GM23338 (cell line): ENCODE measurements at regions not wholly inside any gene's neighbourhood (a gene's known extent, or its start where the extent isn't known, plus 50 kb on each side); places are given as distances from the start of the nearest gene placed in this dataset.

Experiments
- ATAC-seq: fragments of 200-7000 bp; cut with Tn5 transposase; 3 replicates; pipeline ENCODE4 v1.9.1; 2020
- DNase-seq: peaks from one replicate; pipeline ENCODE4 v3.0.0-alpha.2; 2015; ENCODE audit warnings: low spot score
- H2AFZ ChIP-seq: fragments of 200-600 bp; sonication (generic); 2 replicates; pipeline ENCODE4 v1.8.0; 2016; ENCODE audit warnings: antibody characterized with exemption, mild to moderate bottlenecking, moderate library complexity
- H3F3A ChIP-seq: fragments of 200-600 bp; sonication (generic); replicated peaks from 2 replicates; pipeline ENCODE4 v1.8.0; 2017; ENCODE audit warnings: antibody characterized with exemption, mixed run types, low read depth
- H3K27ac ChIP-seq: fragments of 200-600 bp; sonication (generic); 2 replicates; pipeline ENCODE4 v1.6.1; 2016; ENCODE audit warnings: low read depth
- H3K27me3 ChIP-seq: fragments of 200-600 bp; sonication (generic); 2 replicates; pipeline ENCODE4 v1.8.0; 2016; ENCODE audit warnings: mild to moderate bottlenecking, mixed run types, moderate library complexity; ENCODE audit not compliant: insufficient read depth
- H3K36me3 ChIP-seq: fragments of 200-600 bp; sonication (generic); 2 replicates; pipeline ENCODE4 v1.8.0; 2016; ENCODE audit warnings: mild to moderate bottlenecking; ENCODE audit not compliant: insufficient read depth
- H3K4me1 ChIP-seq: fragments of 200-600 bp; sonication (generic); 2 replicates; pipeline ENCODE4 v1.8.0; 2016; ENCODE audit warnings: mild to moderate bottlenecking, moderate library complexity; ENCODE audit not compliant: insufficient read depth
- H3K4me2 ChIP-seq: fragments of 200-600 bp; sonication (generic); 2 replicates; pipeline ENCODE4 v1.7.1; 2017; ENCODE audit warnings: mixed run types
- H3K4me3 ChIP-seq: fragments of 200-600 bp; sonication (generic); 2 replicates; pipeline ENCODE4 v1.6.1; 2016; ENCODE audit warnings: mixed run types
- H3K79me2 ChIP-seq: fragments of 200-600 bp; sonication (generic); replicated peaks from 2 replicates; pipeline ENCODE4 v1.8.0; 2017; ENCODE audit warnings: mild to moderate bottlenecking; ENCODE audit not compliant: insufficient read depth
- H3K9me2 ChIP-seq: fragments of 200-600 bp; sonication (generic); 2 replicates; pipeline ENCODE4 v1.8.0; 2017; ENCODE audit not compliant: insufficient read depth
- H4K20me1 ChIP-seq: fragments of 200-600 bp; sonication (generic); replicated peaks from 2 replicates; pipeline ENCODE4 v1.8.0; 2017; ENCODE audit warnings: mild to moderate bottlenecking; ENCODE audit not compliant: insufficient read depth
- H3K27ac Mint-ChIP-seq: 2 replicates; pipeline ENCODE4 v1.8.0; 2020; ENCODE audit warnings: inconsistent platforms, mild to moderate bottlenecking, moderate library complexity, mixed read lengths
- H3K27me3 Mint-ChIP-seq: 3 replicates; pipeline ENCODE4 v1.8.0; 2022; ENCODE audit warnings: low read depth, mild to moderate bottlenecking, moderate library complexity, mixed read lengths, inconsistent platforms; ENCODE audit not compliant: insufficient read depth, poor library complexity
- H3K36me3 Mint-ChIP-seq: 3 replicates; pipeline ENCODE4 v1.8.0; 2021; ENCODE audit warnings: low read depth, mild to moderate bottlenecking, inconsistent platforms, moderate library complexity, mixed read lengths
- H3K4me1 Mint-ChIP-seq: 3 replicates; pipeline ENCODE4 v1.8.0; 2020; ENCODE audit warnings: mild to moderate bottlenecking, inconsistent platforms, mixed read lengths
- H3K4me3 Mint-ChIP-seq: 3 replicates; pipeline ENCODE4 v1.8.0; 2021; ENCODE audit warnings: moderate library complexity, mild to moderate bottlenecking, inconsistent platforms, mixed read lengths
- H3K9me3 Mint-ChIP-seq: 3 replicates; pipeline ENCODE4 v1.8.0; 2020; ENCODE audit warnings: moderate library complexity, mild to moderate bottlenecking, inconsistent platforms, mixed read lengths
- CREB1 ChIP-seq: fragments of 250-450 bp; sonication (Bioruptor Pico); IDR thresholded peaks from 2 replicates; pipeline ENCODE4 v1.5.0; 2020; ENCODE audit warnings: low read depth, mild to moderate bottlenecking, moderate library complexity
- CTCF ChIP-seq, 2 experiments: fragments of 200-600 bp in 1 of 2; sonication (generic) in 1 of 2; conservative IDR thresholded peaks; 2 replicates each; pipeline versions ENCODE4 v1.5.1 to v1.6.1; 2016 to 2017; ENCODE audit warnings: antibody characterized with exemption in 2 of 2, low read depth in 2 of 2, mild to moderate bottlenecking in 2 of 2, moderate library complexity in 1 of 2
- EZH2 ChIP-seq: fragments of 200-600 bp; sonication (generic); IDR thresholded peaks from one replicate; pipeline ENCODE4 v1.8.0; 2017; ENCODE audit warnings: antibody characterized with exemption, mild to moderate bottlenecking, low read depth; ENCODE audit not compliant: unreplicated experiment
- EZH2phosphoT487 ChIP-seq: fragments of 200-600 bp; sonication (generic); IDR thresholded peaks from one replicate; pipeline ENCODE4 v1.8.1; 2018; ENCODE audit warnings: antibody characterized with exemption; ENCODE audit not compliant: unreplicated experiment
- POLR2AphosphoS5 ChIP-seq: IDR thresholded peaks from 2 replicates; pipeline ENCODE4 v1.6.1; 2016; ENCODE audit warnings: antibody characterized with exemption, low read depth
- STAT1 ChIP-seq: IDR thresholded peaks from one replicate; pipeline ENCODE4 v1.6.1; 2016; ENCODE audit warnings: antibody characterized with exemption; ENCODE audit not compliant: unreplicated experiment
- ZNF462 ChIP-seq: fragments of 250-450 bp; sonication (Bioruptor Pico); IDR thresholded peaks from 2 replicates; pipeline ENCODE4 v1.5.0; 2020; ENCODE audit warnings: mild to moderate bottlenecking, moderate library complexity
- TF ChIP-seq, protein P1 (sequence below): IDR thresholded peaks from 2 replicates; pipeline ENCODE4 v1.6.1; 2016; ENCODE audit warnings: antibody characterized with exemption
- TF ChIP-seq, protein P2 (sequence below): IDR thresholded peaks from one replicate; pipeline ENCODE4 v1.6.1; 2018; ENCODE audit warnings: antibody characterized with exemption; ENCODE audit not compliant: unreplicated experiment

DNA sequence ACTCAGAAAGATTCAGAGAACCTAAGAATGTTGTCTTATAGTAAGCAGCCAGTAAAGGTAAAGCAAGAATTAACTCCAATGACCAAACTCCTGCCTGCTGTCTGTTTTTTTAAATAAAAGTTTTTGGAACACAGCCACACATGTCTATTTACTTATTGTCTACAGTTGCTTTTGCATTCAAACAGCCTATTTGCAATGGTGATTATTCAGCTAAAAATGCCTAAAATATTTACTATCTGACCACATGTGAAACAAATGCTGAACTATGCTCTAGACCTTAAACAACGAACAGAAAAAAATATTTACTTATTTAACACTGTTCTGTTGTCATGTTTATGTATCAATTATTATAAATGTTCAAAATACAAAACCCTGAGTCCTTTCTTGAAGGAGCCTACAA, 1246.6 kb downstream of the FAM181B start:
- Histone ChIP-seq H2AFZ (no peak overlapping the region), H3K79me2 (no peaks in the 10 kb centered on the region), H3K36me3 (no peaks in the 10 kb centered on the region), H4K20me1 (no peaks in the 10 kb centered on the region), H3K4me2 (no peak overlapping the region), H3K4me1 (no peaks in the 10 kb centered on the region), H3K27ac (no peak overlapping the region), H3K27me3 (no peaks in the 10 kb centered on the region), H3K9me2 (no peaks in the 10 kb centered on the region), H3F3A (no peaks in the 10 kb centered on the region), H3K4me3 (no peak overlapping the region)
- ATAC-seq (no peak), DNase-seq (no peak)
- TF ChIP-seq, protein P1, sequence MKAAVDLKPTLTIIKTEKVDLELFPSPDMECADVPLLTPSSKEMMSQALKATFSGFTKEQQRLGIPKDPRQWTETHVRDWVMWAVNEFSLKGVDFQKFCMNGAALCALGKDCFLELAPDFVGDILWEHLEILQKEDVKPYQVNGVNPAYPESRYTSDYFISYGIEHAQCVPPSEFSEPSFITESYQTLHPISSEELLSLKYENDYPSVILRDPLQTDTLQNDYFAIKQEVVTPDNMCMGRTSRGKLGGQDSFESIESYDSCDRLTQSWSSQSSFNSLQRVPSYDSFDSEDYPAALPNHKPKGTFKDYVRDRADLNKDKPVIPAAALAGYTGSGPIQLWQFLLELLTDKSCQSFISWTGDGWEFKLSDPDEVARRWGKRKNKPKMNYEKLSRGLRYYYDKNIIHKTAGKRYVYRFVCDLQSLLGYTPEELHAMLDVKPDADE = no peak
- no peak for TF ChIP-seq ZNF462 (CRISPR knock-in tag)
- TF ChIP-seq CREB1 (CRISPR knock-in tag) = no peak
- H3K9me3 Mint-ChIP-seq = no peaks in the 10 kb centered on the region
- H3K36me3 Mint-ChIP-seq = no peaks in the 10 kb centered on the region
- H3K4me3 Mint-ChIP-seq = no peak overlapping the region
- H3K27me3 Mint-ChIP-seq = no peaks in the 10 kb centered on the region
- no peak overlapping the region for H3K27ac Mint-ChIP-seq
- H3K4me1 Mint-ChIP-seq = peaks cover 9% of the 10 kb centered on the region

DNA sequence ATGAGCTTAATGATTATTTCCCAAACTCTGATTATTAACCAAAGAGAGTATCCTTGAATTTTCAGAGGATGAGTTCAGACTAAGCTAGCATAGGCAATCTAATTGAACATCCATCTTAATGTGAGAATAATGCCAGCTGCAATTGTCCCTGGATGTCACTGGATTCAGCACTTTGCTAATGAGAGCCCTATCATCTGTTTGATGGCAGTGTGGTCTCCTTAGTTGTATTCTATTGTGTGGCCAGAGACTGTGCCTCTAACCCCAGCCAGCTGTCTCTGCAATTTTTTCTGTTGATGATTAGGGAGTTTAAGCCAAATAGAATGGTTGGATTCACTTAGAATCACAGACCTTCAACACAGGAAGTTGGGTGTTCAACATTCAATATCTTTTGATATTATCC, 1249.5 kb downstream of the FAM181B start:
- Mint-ChIP-seq H3K4me1 (no peaks in the 10 kb centered on the region), H3K27ac (no peak overlapping the region), H3K27me3 (no peaks in the 10 kb centered on the region), H3K4me3 (no peak overlapping the region), H3K36me3 (no peaks in the 10 kb centered on the region), H3K9me3 (no peaks in the 10 kb centered on the region)
- no peaks in the 10 kb centered on the region for H4K20me1 ChIP-seq
- DNase-seq = no peak
- ATAC-seq = no peak
- H3K36me3 ChIP-seq = no peaks in the 10 kb centered on the region
- no peak overlapping the region for H2AFZ ChIP-seq
- H3K4me1 ChIP-seq = no peaks in the 10 kb centered on the region
- no peaks in the 10 kb centered on the region for H3K9me2 ChIP-seq
- H3K27ac ChIP-seq = no peak overlapping the region
- H3F3A ChIP-seq = no peaks in the 10 kb centered on the region
- no peaks in the 10 kb centered on the region for H3K27me3 ChIP-seq
- no peaks in the 10 kb centered on the region for H3K79me2 ChIP-seq
- H3K4me2 ChIP-seq = no peak overlapping the region
- no peak overlapping the region for H3K4me3 ChIP-seq
- TF ChIP-seq POLR2AphosphoS5 (no peak), EZH2 (no peak), EZH2phosphoT487 (no peak), CTCF (conservative IDR thresholded peaks at IDR 0.05; ENCODE audit: low read depth in 2 of 2) (no peak), STAT1 (no peak)
- TF ChIP-seq, protein P2, sequence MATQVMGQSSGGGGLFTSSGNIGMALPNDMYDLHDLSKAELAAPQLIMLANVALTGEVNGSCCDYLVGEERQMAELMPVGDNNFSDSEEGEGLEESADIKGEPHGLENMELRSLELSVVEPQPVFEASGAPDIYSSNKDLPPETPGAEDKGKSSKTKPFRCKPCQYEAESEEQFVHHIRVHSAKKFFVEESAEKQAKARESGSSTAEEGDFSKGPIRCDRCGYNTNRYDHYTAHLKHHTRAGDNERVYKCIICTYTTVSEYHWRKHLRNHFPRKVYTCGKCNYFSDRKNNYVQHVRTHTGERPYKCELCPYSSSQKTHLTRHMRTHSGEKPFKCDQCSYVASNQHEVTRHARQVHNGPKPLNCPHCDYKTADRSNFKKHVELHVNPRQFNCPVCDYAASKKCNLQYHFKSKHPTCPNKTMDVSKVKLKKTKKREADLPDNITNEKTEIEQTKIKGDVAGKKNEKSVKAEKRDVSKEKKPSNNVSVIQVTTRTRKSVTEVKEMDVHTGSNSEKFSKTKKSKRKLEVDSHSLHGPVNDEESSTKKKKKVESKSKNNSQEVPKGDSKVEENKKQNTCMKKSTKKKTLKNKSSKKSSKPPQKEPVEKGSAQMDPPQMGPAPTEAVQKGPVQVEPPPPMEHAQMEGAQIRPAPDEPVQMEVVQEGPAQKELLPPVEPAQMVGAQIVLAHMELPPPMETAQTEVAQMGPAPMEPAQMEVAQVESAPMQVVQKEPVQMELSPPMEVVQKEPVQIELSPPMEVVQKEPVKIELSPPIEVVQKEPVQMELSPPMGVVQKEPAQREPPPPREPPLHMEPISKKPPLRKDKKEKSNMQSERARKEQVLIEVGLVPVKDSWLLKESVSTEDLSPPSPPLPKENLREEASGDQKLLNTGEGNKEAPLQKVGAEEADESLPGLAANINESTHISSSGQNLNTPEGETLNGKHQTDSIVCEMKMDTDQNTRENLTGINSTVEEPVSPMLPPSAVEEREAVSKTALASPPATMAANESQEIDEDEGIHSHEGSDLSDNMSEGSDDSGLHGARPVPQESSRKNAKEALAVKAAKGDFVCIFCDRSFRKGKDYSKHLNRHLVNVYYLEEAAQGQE = no peak
